A673 (cell line): ENCODE measurements at regions not wholly inside any gene's neighbourhood (a gene's known extent, or its start where the extent isn't known, plus 50 kb on each side); places are given as distances from the start of the nearest gene placed in this dataset.

Experiments
- BruUV-seq: library from RNA; stranded (reverse); fragments of 400-500 nt; replicated peaks from 2 replicates; lab custom pipeline; 2021; lab: Mats Ljungman, UMichigan
- CTCF ChIA-PET: fragments of 300-600 bp; sonication (Branson Sonifier 250); formaldehyde crosslinking; loops from one replicate; lab custom pipeline; 2022; ENCODE audit warnings: antibody characterized with exemption; lab: Charles Lee
- POLR2A ChIA-PET: fragments of 300-600 bp; sonication (Branson Sonifier 250); formaldehyde crosslinking; loops from one replicate; lab custom pipeline; 2022; ENCODE audit warnings: antibody characterized with exemption; ENCODE audit not compliant: low non-redundant PET; lab: Charles Lee
- DNase-seq: peaks from one replicate; pipeline ENCODE4 v3.0.0-alpha.2; 2015; ENCODE audit warnings: low spot score
- H3K27ac ChIP-seq: fragments of 200-600 bp; sonication (generic); 2 replicates; pipeline ENCODE4 v1.5.1; 2016; ENCODE audit warnings: mixed run types, low read depth, mild to moderate bottlenecking, mixed read lengths, antibody characterized with exemption, low read length; ENCODE audit not compliant: poor library complexity, severe bottlenecking
- H3K27me3 ChIP-seq: fragments of 200-600 bp; sonication (generic); replicated peaks from 2 replicates; pipeline ENCODE4 v1.6.1; 2017; ENCODE audit warnings: mixed run types, low read depth, mild to moderate bottlenecking, mixed read lengths, antibody characterized with exemption, low read length; ENCODE audit not compliant: insufficient read depth, poor library complexity
- H3K36me3 ChIP-seq: fragments of 200-600 bp; sonication (generic); 2 replicates; pipeline ENCODE4 v1.6.1; 2016; ENCODE audit warnings: mixed run types, mild to moderate bottlenecking, mixed read lengths, antibody characterized with exemption, low read length; ENCODE audit not compliant: insufficient read depth, poor library complexity, severe bottlenecking
- H3K4me1 ChIP-seq: fragments of 200-600 bp; sonication (generic); 2 replicates; pipeline ENCODE4 v1.6.1; 2017; ENCODE audit warnings: mixed run types, mild to moderate bottlenecking, mixed read lengths, antibody characterized with exemption, low read length; ENCODE audit not compliant: insufficient read depth, poor library complexity, severe bottlenecking
- H3K4me3 ChIP-seq: fragments of 200-600 bp; sonication (generic); 2 replicates; pipeline ENCODE4 v1.5.1; 2016; ENCODE audit warnings: low read depth, mixed run types, mild to moderate bottlenecking, mixed read lengths, low read length; ENCODE audit not compliant: poor library complexity, severe bottlenecking
- H3K9me3 ChIP-seq: fragments of 200-600 bp; sonication (generic); 2 replicates; pipeline ENCODE4 v1.6.1; 2016; ENCODE audit warnings: mixed run types, low read depth, mild to moderate bottlenecking, mixed read lengths, antibody characterized with exemption, low read length; ENCODE audit not compliant: poor library complexity, severe bottlenecking
- EZH2 ChIP-seq: fragments of 200-600 bp; sonication (generic); IDR thresholded peaks from 2 replicates; pipeline ENCODE4 v1.6.1; 2017; ENCODE audit warnings: borderline replicate concordance, low read depth, mild to moderate bottlenecking, mixed read lengths, antibody characterized with exemption, low read length; ENCODE audit not compliant: poor library complexity, severe bottlenecking
- intact Hi-C: fragments of 100-400 bp; cut with micrococcal nuclease; formaldehyde crosslinking; loops from one replicate; pipeline ENCODE4 v1.10.0; 2022; ENCODE audit not compliant: unreplicated experiment
- TF ChIP-seq, protein P1 (sequence below): fragments of 300-800, 200-600 bp; sonication (generic); conservative IDR thresholded peaks from 2 replicates; pipeline ENCODE4 v1.5.1; 2017; ENCODE audit warnings: low read depth, mild to moderate bottlenecking, antibody characterized with exemption, low read length, moderate library complexity, mixed read lengths

GRCh38 chr7:17038160-17038782 is 156.5 kb upstream of the AGR3 start:
- intact Hi-C loops, result no loop called here
- TF ChIP-seq, protein P1, sequence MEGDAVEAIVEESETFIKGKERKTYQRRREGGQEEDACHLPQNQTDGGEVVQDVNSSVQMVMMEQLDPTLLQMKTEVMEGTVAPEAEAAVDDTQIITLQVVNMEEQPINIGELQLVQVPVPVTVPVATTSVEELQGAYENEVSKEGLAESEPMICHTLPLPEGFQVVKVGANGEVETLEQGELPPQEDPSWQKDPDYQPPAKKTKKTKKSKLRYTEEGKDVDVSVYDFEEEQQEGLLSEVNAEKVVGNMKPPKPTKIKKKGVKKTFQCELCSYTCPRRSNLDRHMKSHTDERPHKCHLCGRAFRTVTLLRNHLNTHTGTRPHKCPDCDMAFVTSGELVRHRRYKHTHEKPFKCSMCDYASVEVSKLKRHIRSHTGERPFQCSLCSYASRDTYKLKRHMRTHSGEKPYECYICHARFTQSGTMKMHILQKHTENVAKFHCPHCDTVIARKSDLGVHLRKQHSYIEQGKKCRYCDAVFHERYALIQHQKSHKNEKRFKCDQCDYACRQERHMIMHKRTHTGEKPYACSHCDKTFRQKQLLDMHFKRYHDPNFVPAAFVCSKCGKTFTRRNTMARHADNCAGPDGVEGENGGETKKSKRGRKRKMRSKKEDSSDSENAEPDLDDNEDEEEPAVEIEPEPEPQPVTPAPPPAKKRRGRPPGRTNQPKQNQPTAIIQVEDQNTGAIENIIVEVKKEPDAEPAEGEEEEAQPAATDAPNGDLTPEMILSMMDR, result no peak
- TF ChIP-seq EZH2, result no peak
- Histone ChIP-seq H3K27me3 (no peaks in the 10 kb centered on the region), H3K9me3 (no peaks in the 10 kb centered on the region), H3K4me1 (peaks cover 66% of the 10 kb centered on the region), H3K36me3 (no peaks in the 10 kb centered on the region), H3K4me3 (no peak overlapping the region), H3K27ac (peak overlapping the region; percentile 96)
- BruUV-seq, result no TSS peak
- DNase-seq, result no peak
- ChIA-PET POLR2A (interaction anchor here (0.6 kb wide), 1 partner anchor 327 kb away, joined by 6 read pairs; no protein-coding TSS in a partner anchor), CTCF (no interaction called here)

- H3K9me3 ChIP-seq, result no peaks in the 10 kb centered on the region
- H3K36me3 ChIP-seq, result no peaks in the 10 kb centered on the region
- ChIA-PET POLR2A (interaction anchor here (0.6 kb wide), 1 partner anchor 328 kb away, joined by 6 read pairs; no protein-coding TSS in a partner anchor), CTCF (no interaction called here)
- intact Hi-C loops, result no loop called here
- H3K4me3 ChIP-seq, result no peak overlapping the region
- H3K27ac ChIP-seq, result peak overlapping the region; percentile 96
- DNase-seq, result no peak
- BruUV-seq, result no TSS peak
- no peaks in the 10 kb centered on the region for H3K27me3 ChIP-seq
- TF ChIP-seq EZH2, result no peak
- TF ChIP-seq, protein P1, result no peak
- peaks cover 69% of the 10 kb centered on the region for H3K4me1 ChIP-seq
Observed at GRCh38 chr7:17038783-17039170, 157.0 kb upstream of the AGR3 start.

GRCh38 chr7:17039372-17039771 is 157.6 kb upstream of the AGR3 start:
- peak; percentile 58 for DNase-seq
- H3K9me3 ChIP-seq, result no peaks in the 10 kb centered on the region
- CTCF ChIA-PET, result no interaction called here
- H3K36me3 ChIP-seq, result no peaks in the 10 kb centered on the region
- POLR2A ChIA-PET, result interaction anchor here (0.7 kb wide), 1 partner anchor 117 kb away, joined by 4 read pairs; no protein-coding TSS in a partner anchor
- intact Hi-C loops, result no loop called here
- peak overlapping the region; percentile 96 for H3K27ac ChIP-seq
- peaks cover 75% of the 10 kb centered on the region for H3K4me1 ChIP-seq
- BruUV-seq, result no TSS peak
- TF ChIP-seq, protein P1, result no peak
- no peak for TF ChIP-seq EZH2
- no peak overlapping the region for H3K4me3 ChIP-seq
- no peaks in the 10 kb centered on the region for H3K27me3 ChIP-seq
